Loucy (cell line): ENCODE measurements at regions not wholly inside any gene's neighbourhood (a gene's known extent, or its start where the extent isn't known, plus 50 kb on each side); places are given as distances from the start of the nearest gene placed in this dataset.
"Not testable (repeated sequence)": the region's sequence is repeated elsewhere in the genome, so short reads cannot be mapped to it uniquely, and the experiment has no call there.

Experiments
- H2AFZ ChIP-seq: fragments of 200-600 bp; sonication (generic); 2 replicates; pipeline ENCODE4 v1.6.0; 2016; ENCODE audit warnings: antibody characterized with exemption, mild to moderate bottlenecking, low read length, moderate library complexity
- H3F3A ChIP-seq: fragments of 200-600 bp; 2 replicates; pipeline ENCODE4 v1.6.0; 2016; ENCODE audit warnings: antibody characterized with exemption, low read depth, mild to moderate bottlenecking
- H3K27me3 ChIP-seq: fragments of 200-600 bp; sonication (generic); 2 replicates; pipeline ENCODE4 v1.6.1; 2014; ENCODE audit warnings: low read length, mild to moderate bottlenecking; ENCODE audit not compliant: insufficient read depth, poor library complexity, severe bottlenecking
- H3K36me3 ChIP-seq: fragments of 200-600 bp; sonication (generic); 2 replicates; pipeline ENCODE4 v1.6.1; 2016; ENCODE audit warnings: low read length; ENCODE audit not compliant: insufficient read depth
- H3K4me1 ChIP-seq: fragments of 200-600 bp; sonication (generic); 2 replicates; pipeline ENCODE4 v1.5.1; 2014; ENCODE audit warnings: low read length, mild to moderate bottlenecking; ENCODE audit not compliant: insufficient read depth, poor library complexity, severe bottlenecking
- H3K4me2 ChIP-seq: fragments of 200-600 bp; sonication (generic); 2 replicates; pipeline ENCODE4 v1.6.0; 2014; ENCODE audit warnings: antibody characterized with exemption, low read length, low read depth, mild to moderate bottlenecking; ENCODE audit not compliant: poor library complexity, severe bottlenecking
- H3K4me3 ChIP-seq: fragments of 200-600 bp; sonication (generic); 2 replicates; pipeline ENCODE4 v1.5.1; 2014; ENCODE audit warnings: low read length, mild to moderate bottlenecking, mixed read lengths; ENCODE audit not compliant: poor library complexity, severe bottlenecking
- H3K79me2 ChIP-seq: fragments of 200-600 bp; sonication (generic); 2 replicates; pipeline ENCODE4 v1.6.1; 2014; ENCODE audit warnings: low read length; ENCODE audit not compliant: insufficient read depth
- H3K9ac ChIP-seq: fragments of 200-600 bp; sonication (generic); 2 replicates; pipeline ENCODE4 v1.6.0; 2014; ENCODE audit warnings: mild to moderate bottlenecking, low read depth, low read length, moderate library complexity; ENCODE audit not compliant: poor library complexity, severe bottlenecking
- H3K9me2 ChIP-seq: fragments of 200-600 bp; sonication (generic); replicated peaks from 2 replicates; pipeline ENCODE4 v1.6.1; 2016; ENCODE audit warnings: low read depth, low read length, mixed read lengths
- H3K9me3 ChIP-seq: fragments of 200-600 bp; sonication (generic); 2 replicates; pipeline ENCODE4 v1.6.1; 2014; ENCODE audit warnings: mild to moderate bottlenecking, antibody characterized with exemption, low read length, low read depth; ENCODE audit not compliant: insufficient read depth
- H4K20me1 ChIP-seq: fragments of 200-600 bp; sonication (generic); 2 replicates; pipeline ENCODE4 v1.6.0; 2014; ENCODE audit warnings: antibody characterized with exemption, low read length, mild to moderate bottlenecking; ENCODE audit not compliant: insufficient read depth, poor library complexity, severe bottlenecking
- CTCF ChIP-seq: fragments of 200-600 bp; sonication (generic); conservative IDR thresholded peaks from 2 replicates; pipeline ENCODE4 v1.5.1; 2014; ENCODE audit warnings: mild to moderate bottlenecking, antibody characterized with exemption, low read length
- EZH2phosphoT487 ChIP-seq: fragments of 200-600 bp; IDR thresholded peaks from 2 replicates; pipeline ENCODE4 v1.6.1; 2018; ENCODE audit warnings: antibody characterized with exemption, mild to moderate bottlenecking, moderate library complexity, borderline replicate concordance

DNA sequence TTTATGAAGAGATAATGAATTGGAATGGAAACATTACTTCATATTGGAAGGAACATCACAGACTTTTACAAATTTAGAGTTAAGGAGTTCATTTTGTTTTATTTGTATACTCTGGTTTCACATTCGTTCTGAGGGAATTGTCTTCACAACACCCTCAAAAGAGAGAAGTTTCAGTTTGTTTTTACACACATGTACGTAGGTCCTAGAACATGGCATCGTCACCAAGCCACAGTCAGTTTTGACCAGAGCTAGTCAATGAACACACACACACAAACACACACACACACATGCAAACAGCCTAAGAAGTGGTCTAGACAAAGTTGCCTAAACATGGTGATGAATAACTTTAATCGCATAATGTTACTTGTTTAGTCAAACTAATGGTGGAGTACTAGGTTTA lies 427.9 kb upstream of the BCHE start:
- H3K9me3 ChIP-seq, result no peaks in the 10 kb centered on the region
- H3K4me3 ChIP-seq, result no peak overlapping the region
- H3K27me3 ChIP-seq, result no peaks in the 10 kb centered on the region
- H2AFZ ChIP-seq, result no peak overlapping the region
- H3K4me1 ChIP-seq, result no peaks in the 10 kb centered on the region
- no peaks in the 10 kb centered on the region; the same call in 1 of the 2 replicates for H3F3A ChIP-seq
- TF ChIP-seq EZH2phosphoT487 (no peak), CTCF (no peak)
- H3K9me2 ChIP-seq, result no peaks in the 10 kb centered on the region; the same call in 1 of the 2 replicates
- H3K9ac ChIP-seq, result no peak overlapping the region
- H3K4me2 ChIP-seq, result no peak overlapping the region
- H3K79me2 ChIP-seq, result no peaks in the 10 kb centered on the region
- H4K20me1 ChIP-seq, result no peaks in the 10 kb centered on the region
- no peaks in the 10 kb centered on the region for H3K36me3 ChIP-seq

DNA sequence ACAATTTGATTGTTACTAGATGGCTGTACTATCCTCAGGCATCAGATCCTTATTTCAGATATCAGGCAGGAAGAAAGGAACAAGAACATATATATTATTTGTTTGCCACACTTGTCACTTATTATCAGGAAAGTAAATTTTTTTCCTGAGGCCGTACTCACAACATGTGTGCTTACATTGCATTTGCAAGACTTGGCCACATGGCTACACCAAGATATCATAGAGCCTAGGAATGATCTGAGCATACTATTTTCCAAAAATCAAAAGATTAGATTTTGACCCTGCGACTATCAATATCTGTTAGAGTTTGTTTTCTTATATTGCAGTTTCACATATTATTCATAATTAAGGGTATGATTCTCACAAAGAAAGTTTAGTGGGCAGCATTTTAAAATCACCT lies 426.2 kb upstream of the BCHE start:
- Histone ChIP-seq H3K79me2 (no peaks in the 10 kb centered on the region), H3K4me3 (no peak overlapping the region), H3K27me3 (no peaks in the 10 kb centered on the region), H3K4me1 (no peaks in the 10 kb centered on the region), H4K20me1 (no peaks in the 10 kb centered on the region), H3F3A (no peaks in the 10 kb centered on the region; the same call in 1 of the 2 replicates), H3K4me2 (no peak overlapping the region), H2AFZ (no peak overlapping the region), H3K9me3 (no peaks in the 10 kb centered on the region), H3K9me2 (no peaks in the 10 kb centered on the region; the same call in 1 of the 2 replicates), H3K9ac (no peak overlapping the region), H3K36me3 (no peaks in the 10 kb centered on the region)
- TF ChIP-seq EZH2phosphoT487 (no peak), CTCF (no peak)

DNA sequence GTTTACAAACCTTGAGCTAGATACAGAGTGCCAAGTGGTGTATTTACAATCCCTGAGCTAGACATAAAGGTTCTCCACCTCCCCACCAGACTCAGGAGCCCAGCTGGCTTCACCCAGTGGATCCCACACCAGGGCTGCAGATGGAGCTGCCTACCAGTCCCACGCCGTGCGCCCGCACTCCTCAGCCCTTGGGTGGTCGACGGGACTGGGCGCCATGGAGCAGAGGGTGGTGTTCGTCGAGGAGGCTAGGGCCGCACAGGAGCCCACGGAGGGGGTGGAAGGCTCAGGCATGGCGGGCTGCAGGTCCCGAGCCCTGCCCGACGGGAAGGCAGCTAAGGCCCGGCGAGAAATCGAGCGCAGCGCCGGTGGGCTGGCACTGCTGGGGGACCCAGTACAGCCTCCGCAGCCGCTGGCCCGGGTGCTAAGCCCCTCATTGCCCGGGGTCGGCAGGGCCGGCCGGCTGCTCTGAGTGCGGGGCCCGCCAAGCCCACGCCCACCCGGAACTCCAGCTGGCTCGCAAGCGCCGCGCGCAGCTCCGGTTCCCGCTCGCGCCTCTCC lies 421.1 kb upstream of the BCHE start:
- H3K4me2 ChIP-seq, H2AFZ ChIP-seq, H3K9me3 ChIP-seq, H3K9ac ChIP-seq, H3F3A ChIP-seq, H3K27me3 ChIP-seq, H3K79me2 ChIP-seq, H4K20me1 ChIP-seq, H3K36me3 ChIP-seq, H3K4me1 ChIP-seq, H3K9me2 ChIP-seq, H3K4me3 ChIP-seq: not testable (repeated sequence)

GRCh38 chr3:166257715-166258114 lies 420.5 kb upstream of the BCHE start:
- no peaks in the 10 kb centered on the region for H3K79me2 ChIP-seq
- H3K27me3 ChIP-seq, result no peaks in the 10 kb centered on the region
- H3K9me3 ChIP-seq, result no peaks in the 10 kb centered on the region
- no peak overlapping the region for H2AFZ ChIP-seq
- TF ChIP-seq CTCF (no peak), EZH2phosphoT487 (no peak)
- no peak overlapping the region for H3K4me3 ChIP-seq
- H3F3A ChIP-seq, result no peaks in the 10 kb centered on the region; the same call in 1 of the 2 replicates
- H3K9ac ChIP-seq, result no peak overlapping the region
- no peak overlapping the region for H3K4me2 ChIP-seq
- H4K20me1 ChIP-seq, result no peaks in the 10 kb centered on the region
- H3K4me1 ChIP-seq, result no peaks in the 10 kb centered on the region
- H3K9me2 ChIP-seq, result no peaks in the 10 kb centered on the region
- no peaks in the 10 kb centered on the region for H3K36me3 ChIP-seq
